ENCODE measurements at regions not wholly inside any gene's neighbourhood (a gene's known extent, or its start where the extent isn't known, plus 50 kb on each side); places are given as distances from the start of the nearest gene placed in this dataset.
A peak's percentile ranks its signal among the peaks of the same experiment; 100 is the strongest.

DNA sequence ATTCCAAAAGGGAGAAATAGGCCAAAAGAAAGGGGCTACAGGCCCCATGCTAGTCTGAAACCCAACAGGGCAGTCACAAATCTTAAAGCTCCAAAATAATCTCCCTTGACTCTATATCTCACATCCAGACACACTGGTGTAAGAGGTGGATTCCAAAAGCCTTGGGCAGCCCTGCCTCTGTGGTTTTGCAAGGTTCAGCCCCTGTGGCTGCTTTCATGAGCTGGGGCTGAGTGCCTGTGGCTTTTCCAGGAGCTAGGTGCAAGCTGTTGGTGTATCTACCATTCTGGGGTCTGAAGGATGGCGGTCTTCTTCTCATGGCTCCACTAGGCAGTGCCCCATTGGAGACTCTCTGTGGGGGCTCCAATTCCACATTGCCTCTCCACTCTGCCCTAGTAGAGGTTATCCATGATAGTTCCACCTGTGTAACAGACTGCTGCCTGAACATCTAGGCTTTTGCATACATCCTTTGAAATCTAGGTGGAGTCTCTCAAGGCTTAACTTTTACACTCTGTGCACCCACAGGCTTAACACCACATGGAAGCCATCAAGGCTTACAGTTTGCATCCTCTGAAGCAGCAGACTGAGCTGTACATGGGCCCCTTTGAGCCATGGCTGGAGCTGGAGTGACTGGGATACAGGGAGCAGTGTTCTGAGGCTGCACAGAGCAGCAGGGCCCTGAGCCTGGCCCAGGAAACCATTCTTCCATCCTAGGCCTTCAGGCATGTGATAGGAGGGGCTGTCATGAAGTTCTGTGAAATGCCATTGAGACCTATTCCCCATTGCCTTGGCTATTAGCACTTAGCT lies 66.5 kb upstream of the ABCD2 start:
- Histone ChIP-seq H3K9me3 (ENCODE audit: low read length) (no peaks in the 10 kb centered on the region), H3F3A (ENCODE audit: insufficient read depth, low read length) (no peaks in the 10 kb centered on the region), H4K20me1 (ENCODE audit: insufficient read depth, low read length) (no peaks in the 10 kb centered on the region), H3K9me2 (ENCODE audit: low read depth, low read length) (no peaks in the 10 kb centered on the region), H3K4me1 (ENCODE audit: insufficient read depth, low read length, severe bottlenecking) (no peaks in the 10 kb centered on the region), H2AFZ (ENCODE audit: low read length) (no peak overlapping the region), H3K4me3 (ENCODE audit: low read depth, low read length, poor library complexity, severe bottlenecking) (no peak overlapping the region), H3K79me2 (ENCODE audit: insufficient read depth, low read length) (no peaks in the 10 kb centered on the region), H3K36me3 (ENCODE audit: insufficient read depth, low read length) (no peaks in the 10 kb centered on the region), H3K9ac (ENCODE audit: low read length) (no peak overlapping the region), H3K27ac (ENCODE audit: low read depth, low read length, poor library complexity, severe bottlenecking) (no peak overlapping the region), H3K27me3 (ENCODE audit: insufficient read depth, low read length) (no peaks in the 10 kb centered on the region), H3K4me2 (ENCODE audit: low read length) (no peak overlapping the region)
- TF ChIP-seq, protein P1, sequence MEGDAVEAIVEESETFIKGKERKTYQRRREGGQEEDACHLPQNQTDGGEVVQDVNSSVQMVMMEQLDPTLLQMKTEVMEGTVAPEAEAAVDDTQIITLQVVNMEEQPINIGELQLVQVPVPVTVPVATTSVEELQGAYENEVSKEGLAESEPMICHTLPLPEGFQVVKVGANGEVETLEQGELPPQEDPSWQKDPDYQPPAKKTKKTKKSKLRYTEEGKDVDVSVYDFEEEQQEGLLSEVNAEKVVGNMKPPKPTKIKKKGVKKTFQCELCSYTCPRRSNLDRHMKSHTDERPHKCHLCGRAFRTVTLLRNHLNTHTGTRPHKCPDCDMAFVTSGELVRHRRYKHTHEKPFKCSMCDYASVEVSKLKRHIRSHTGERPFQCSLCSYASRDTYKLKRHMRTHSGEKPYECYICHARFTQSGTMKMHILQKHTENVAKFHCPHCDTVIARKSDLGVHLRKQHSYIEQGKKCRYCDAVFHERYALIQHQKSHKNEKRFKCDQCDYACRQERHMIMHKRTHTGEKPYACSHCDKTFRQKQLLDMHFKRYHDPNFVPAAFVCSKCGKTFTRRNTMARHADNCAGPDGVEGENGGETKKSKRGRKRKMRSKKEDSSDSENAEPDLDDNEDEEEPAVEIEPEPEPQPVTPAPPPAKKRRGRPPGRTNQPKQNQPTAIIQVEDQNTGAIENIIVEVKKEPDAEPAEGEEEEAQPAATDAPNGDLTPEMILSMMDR (IDR thresholded peaks at IDR 0.05; ENCODE audit: low read length), result no peak
- TF ChIP-seq EZH2 (IDR thresholded peaks at IDR 0.05; ENCODE audit: borderline replicate concordance, low read length), result no peak

DNA sequence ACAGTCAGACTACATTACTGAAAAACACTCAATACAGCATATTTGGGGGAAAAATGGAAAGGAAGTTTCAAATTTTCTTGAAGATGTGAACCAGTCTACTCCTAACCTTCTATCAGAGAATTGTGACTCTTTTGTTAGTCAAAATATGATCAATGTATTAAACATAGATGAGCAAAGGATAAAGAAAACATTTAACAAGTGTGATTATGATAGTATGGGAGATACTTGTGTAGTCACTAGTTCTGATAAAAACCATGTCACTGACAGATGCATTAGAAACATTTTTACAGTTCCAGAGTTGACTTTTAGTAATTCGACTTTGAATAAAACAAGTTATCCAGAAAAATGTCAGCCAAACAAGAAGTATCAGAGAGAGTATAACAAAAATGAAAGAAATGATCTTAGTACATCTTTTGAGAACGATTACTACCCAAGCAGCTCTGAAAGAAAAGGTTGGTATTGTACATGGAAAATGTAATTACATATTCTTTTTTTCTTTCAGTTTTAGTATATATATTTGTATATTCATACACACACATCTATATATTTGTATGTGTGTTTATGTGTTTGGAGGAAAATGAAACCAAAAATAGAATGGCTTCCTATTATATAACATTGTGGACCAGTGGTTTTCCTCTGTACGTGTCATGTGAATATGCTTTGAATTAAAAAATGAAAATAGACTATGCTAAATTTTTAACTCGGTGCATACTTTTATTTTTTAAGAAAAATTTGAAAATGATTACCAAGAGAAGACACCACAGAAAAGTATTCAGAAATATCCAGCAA lies 63.3 kb upstream of the ABCD2 start:
- Histone ChIP-seq H3K4me1 (ENCODE audit: insufficient read depth, low read length, severe bottlenecking) (no peaks in the 10 kb centered on the region), H3K79me2 (ENCODE audit: insufficient read depth, low read length) (no peaks in the 10 kb centered on the region), H3K27me3 (ENCODE audit: insufficient read depth, low read length) (no peaks in the 10 kb centered on the region), H2AFZ (ENCODE audit: low read length) (peak overlapping the region; percentile 87; the same call in 1 of the 2 replicates), H4K20me1 (ENCODE audit: insufficient read depth, low read length) (no peaks in the 10 kb centered on the region), H3K27ac (ENCODE audit: low read depth, low read length, poor library complexity, severe bottlenecking) (no peak overlapping the region), H3K4me2 (ENCODE audit: low read length) (no peak overlapping the region), H3K4me3 (ENCODE audit: low read depth, low read length, poor library complexity, severe bottlenecking) (no peak overlapping the region), H3K36me3 (ENCODE audit: insufficient read depth, low read length) (no peaks in the 10 kb centered on the region), H3K9me3 (ENCODE audit: low read length) (no peaks in the 10 kb centered on the region), H3K9ac (ENCODE audit: low read length) (no peak overlapping the region), H3K9me2 (ENCODE audit: low read depth, low read length) (no peaks in the 10 kb centered on the region), H3F3A (ENCODE audit: insufficient read depth, low read length) (no peaks in the 10 kb centered on the region)
- no peak for TF ChIP-seq EZH2 (IDR thresholded peaks at IDR 0.05; ENCODE audit: borderline replicate concordance, low read length)
- TF ChIP-seq, protein P1 (IDR thresholded peaks at IDR 0.05; ENCODE audit: low read length), result no peak

DNA sequence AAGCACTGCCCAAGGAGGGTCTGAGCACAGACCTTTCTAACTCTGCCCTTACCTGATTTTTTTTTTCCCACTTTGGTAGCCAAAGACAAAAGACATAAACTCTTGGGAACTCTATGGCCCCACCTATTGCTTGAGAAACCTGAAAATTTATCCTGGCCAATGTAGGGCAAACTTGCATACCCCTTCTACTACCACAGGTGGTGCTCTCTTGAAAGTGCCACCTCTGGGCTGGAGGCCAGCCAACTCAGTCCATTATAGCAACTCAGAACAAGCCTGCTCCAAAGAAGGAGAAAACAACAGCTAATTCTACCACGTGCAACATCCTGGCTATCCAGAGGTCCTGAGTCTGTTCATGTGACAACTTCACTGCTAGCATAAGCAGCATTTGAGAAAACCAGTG lies 55.7 kb upstream of the ABCD2 start:
- no peaks in the 10 kb centered on the region for H3F3A ChIP-seq (ENCODE audit: insufficient read depth, low read length)

More for the DNA sequence above, 55.7 kb upstream of the ABCD2 start:
- H3K9ac ChIP-seq (ENCODE audit: low read length), result no peak overlapping the region
- H3K9me2 ChIP-seq (ENCODE audit: low read depth, low read length), result no peaks in the 10 kb centered on the region
- H4K20me1 ChIP-seq (ENCODE audit: insufficient read depth, low read length), result no peaks in the 10 kb centered on the region
- H3K27ac ChIP-seq (ENCODE audit: low read depth, low read length, poor library complexity, severe bottlenecking), result no peak overlapping the region
- no peaks in the 10 kb centered on the region for H3K4me1 ChIP-seq (ENCODE audit: insufficient read depth, low read length, severe bottlenecking)
- H3K9me3 ChIP-seq (ENCODE audit: low read length), result peaks cover 8% of the 10 kb centered on the region
- no peaks in the 10 kb centered on the region for H3K27me3 ChIP-seq (ENCODE audit: insufficient read depth, low read length)
- H2AFZ ChIP-seq (ENCODE audit: low read length), result no peak overlapping the region
- TF ChIP-seq, protein P1 (IDR thresholded peaks at IDR 0.05; ENCODE audit: low read length), result peak; percentile 9; the same call in 1 of the 2 replicates
- TF ChIP-seq EZH2 (IDR thresholded peaks at IDR 0.05; ENCODE audit: borderline replicate concordance, low read length), result no peak
- H3K36me3 ChIP-seq (ENCODE audit: insufficient read depth, low read length), result no peaks in the 10 kb centered on the region
- no peak overlapping the region for H3K4me3 ChIP-seq (ENCODE audit: low read depth, low read length, poor library complexity, severe bottlenecking)
- no peak overlapping the region for H3K4me2 ChIP-seq (ENCODE audit: low read length)
- no peaks in the 10 kb centered on the region for H3K79me2 ChIP-seq (ENCODE audit: insufficient read depth, low read length)

Measured in OCI-LY1 (cell line).